ENCODE measurements at regions not wholly inside any gene's neighbourhood (a gene's known extent, or its start where the extent isn't known, plus 50 kb on each side); places are given as distances from the start of the nearest gene placed in this dataset.

DNA sequence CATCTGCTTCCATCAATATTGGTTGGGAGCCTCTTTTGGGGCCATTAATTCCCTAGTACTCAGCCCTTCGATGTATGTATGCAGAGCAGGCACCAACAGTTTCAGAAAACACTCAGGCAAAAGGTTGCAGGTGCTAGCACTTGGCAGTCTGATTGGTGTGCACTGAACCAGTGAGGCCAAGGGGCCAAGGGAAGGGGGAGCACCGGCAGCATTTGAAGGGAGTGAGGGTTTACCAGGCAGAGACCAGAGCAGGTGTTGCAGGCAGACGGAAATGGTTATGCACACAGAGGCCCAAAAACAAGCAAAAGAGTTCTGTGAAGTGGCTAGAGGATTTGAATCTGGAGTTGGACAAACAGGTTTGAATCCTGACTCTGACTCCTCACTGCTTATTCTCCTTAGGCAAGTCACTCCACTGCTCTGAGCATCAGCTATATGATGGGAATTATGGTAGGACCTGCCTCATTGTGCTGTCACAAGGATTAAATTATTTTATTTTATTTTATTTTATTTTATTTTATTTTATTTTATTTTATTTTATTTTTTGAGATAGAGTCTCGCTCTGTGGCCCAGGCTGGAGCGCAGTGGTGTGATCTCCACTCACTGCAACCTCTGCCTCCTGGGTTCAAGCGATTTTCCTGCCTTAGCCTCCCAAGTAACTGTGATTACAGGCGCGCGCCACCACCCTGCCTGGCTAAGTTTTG lies 58.1 kb upstream of the SHLD1 start:
- TF ChIP-seq, protein P1, sequence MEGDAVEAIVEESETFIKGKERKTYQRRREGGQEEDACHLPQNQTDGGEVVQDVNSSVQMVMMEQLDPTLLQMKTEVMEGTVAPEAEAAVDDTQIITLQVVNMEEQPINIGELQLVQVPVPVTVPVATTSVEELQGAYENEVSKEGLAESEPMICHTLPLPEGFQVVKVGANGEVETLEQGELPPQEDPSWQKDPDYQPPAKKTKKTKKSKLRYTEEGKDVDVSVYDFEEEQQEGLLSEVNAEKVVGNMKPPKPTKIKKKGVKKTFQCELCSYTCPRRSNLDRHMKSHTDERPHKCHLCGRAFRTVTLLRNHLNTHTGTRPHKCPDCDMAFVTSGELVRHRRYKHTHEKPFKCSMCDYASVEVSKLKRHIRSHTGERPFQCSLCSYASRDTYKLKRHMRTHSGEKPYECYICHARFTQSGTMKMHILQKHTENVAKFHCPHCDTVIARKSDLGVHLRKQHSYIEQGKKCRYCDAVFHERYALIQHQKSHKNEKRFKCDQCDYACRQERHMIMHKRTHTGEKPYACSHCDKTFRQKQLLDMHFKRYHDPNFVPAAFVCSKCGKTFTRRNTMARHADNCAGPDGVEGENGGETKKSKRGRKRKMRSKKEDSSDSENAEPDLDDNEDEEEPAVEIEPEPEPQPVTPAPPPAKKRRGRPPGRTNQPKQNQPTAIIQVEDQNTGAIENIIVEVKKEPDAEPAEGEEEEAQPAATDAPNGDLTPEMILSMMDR (conservative IDR thresholded peaks at IDR 0.05 in 1 of 2, IDR thresholded peaks at IDR 0.05 in 1 of 2; ENCODE audit: low read depth in 1 of 2, low read length in 2 of 2) = no peak
- no peak for TF ChIP-seq EZH2 (IDR thresholded peaks at IDR 0.05; ENCODE audit: low read length, missing control alignments)
